ENCODE measurements at regions not wholly inside any gene's neighbourhood (a gene's known extent, or its start where the extent isn't known, plus 50 kb on each side); places are given as distances from the start of the nearest gene placed in this dataset.

DNA sequence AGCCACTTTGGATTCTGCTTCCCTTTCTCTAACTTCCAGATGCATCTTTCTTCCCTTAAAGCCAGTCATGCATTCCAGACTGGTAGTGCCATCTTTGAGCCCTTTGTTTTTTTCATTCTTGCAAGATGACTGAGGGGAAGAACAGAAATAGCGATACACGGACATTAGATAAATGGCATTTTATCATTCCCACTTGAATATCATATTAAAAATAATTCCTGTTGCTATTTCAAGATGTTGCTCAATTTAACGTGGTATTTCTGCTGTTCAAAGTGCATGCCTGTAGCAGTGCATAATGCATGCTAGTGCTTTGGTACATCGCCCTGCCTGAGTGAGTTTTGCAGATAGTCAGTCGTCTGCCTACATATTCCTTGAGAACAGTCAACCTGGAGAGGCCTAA is 140.6 kb upstream of the FRY start:
- no peak for DNase-seq (ENCODE audit: low read depth in 6 of 9, low spot score in 9 of 9)
- no peak overlapping the region for H3K27ac ChIP-seq (ENCODE audit: low read depth in 1 of 2, low read length in 1 of 2)
- H3K9me3 ChIP-seq (ENCODE audit: control insufficient read depth in 2 of 2, insufficient read depth in 1 of 2, low read length in 1 of 2) = no peaks in the 10 kb centered on the region
- WGBS = 94% methylated on average over 5 of the region's 5 CpGs
- H3K27me3 ChIP-seq (ENCODE audit: control insufficient read depth in 2 of 2, insufficient read depth in 1 of 2, low read length in 1 of 2) = no peaks in the 10 kb centered on the region
- H3K4me3 ChIP-seq (ENCODE audit: low read length in 2 of 2) = no peak overlapping the region
- no peaks in the 10 kb centered on the region for H3K4me1 ChIP-seq (ENCODE audit: control insufficient read depth in 2 of 2, insufficient read depth in 2 of 2, low read length in 2 of 2)
- H3K36me3 ChIP-seq (ENCODE audit: control insufficient read depth in 2 of 2, insufficient read depth in 2 of 2, low read length in 1 of 2) = no peaks in the 10 kb centered on the region

DNA sequence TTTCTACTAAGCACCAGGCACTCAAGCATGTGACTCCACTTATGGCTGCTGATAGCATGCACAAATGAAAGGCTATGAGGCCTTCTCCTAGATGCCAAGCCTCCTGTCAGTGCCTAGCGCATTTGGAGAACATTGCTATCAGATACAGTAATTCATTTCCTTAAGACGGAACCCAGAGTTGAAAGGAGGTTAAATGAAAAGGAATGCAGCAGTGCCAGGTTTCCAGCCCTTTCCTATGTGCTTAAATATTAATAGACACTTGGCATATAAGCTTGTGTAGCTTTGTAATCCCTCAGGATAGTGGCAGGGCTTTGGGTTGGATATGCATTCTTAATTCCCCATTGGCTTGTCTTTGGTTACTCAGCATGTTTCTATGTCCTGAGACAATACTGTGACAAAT is 140.1 kb upstream of the FRY start:
- no peaks in the 10 kb centered on the region for H3K4me1 ChIP-seq (ENCODE audit: control insufficient read depth in 2 of 2, insufficient read depth in 2 of 2, low read length in 2 of 2)
- no peaks in the 10 kb centered on the region for H3K9me3 ChIP-seq (ENCODE audit: control insufficient read depth in 2 of 2, insufficient read depth in 1 of 2, low read length in 1 of 2)
- no peak for DNase-seq (ENCODE audit: low read depth in 6 of 9, low spot score in 9 of 9)
- no peaks in the 10 kb centered on the region for H3K27me3 ChIP-seq (ENCODE audit: control insufficient read depth in 2 of 2, insufficient read depth in 1 of 2, low read length in 1 of 2)
- WGBS = 94% methylated on average over 2 of the region's 2 CpGs
- no peaks in the 10 kb centered on the region for H3K36me3 ChIP-seq (ENCODE audit: control insufficient read depth in 2 of 2, insufficient read depth in 2 of 2, low read length in 1 of 2)
- H3K27ac ChIP-seq (ENCODE audit: low read depth in 1 of 2, low read length in 1 of 2) = no peak overlapping the region
- H3K4me3 ChIP-seq (ENCODE audit: low read length in 2 of 2) = no peak overlapping the region

DNA sequence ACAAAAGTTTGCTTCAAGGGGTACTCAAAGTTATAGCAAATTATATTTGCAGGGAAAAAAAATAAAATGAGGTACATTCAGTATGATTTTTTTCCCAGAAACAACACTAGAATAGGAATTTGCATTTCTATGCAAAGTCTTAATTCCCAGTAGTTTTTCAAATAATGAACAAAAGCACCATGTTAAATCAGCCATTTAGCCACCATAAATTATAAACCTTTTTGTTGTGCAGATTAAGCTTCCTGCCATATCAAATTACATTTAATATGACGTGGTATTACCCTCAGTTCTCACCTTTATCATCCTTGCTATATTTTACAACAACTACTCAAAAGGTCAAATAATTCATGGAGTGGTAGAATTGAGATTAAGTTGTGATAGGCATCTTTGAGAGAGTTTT is 136.6 kb upstream of the FRY start:
- Histone ChIP-seq H3K4me1 (ENCODE audit: control insufficient read depth in 2 of 2, insufficient read depth in 2 of 2, low read length in 2 of 2) (peaks cover 0 to 4% of the 10 kb centered on the region in 2 donors), H3K9me3 (ENCODE audit: control insufficient read depth in 2 of 2, insufficient read depth in 1 of 2, low read length in 1 of 2) (no peaks in the 10 kb centered on the region), H3K36me3 (ENCODE audit: control insufficient read depth in 2 of 2, insufficient read depth in 2 of 2, low read length in 1 of 2) (no peaks in the 10 kb centered on the region), H3K27me3 (ENCODE audit: control insufficient read depth in 2 of 2, insufficient read depth in 1 of 2, low read length in 1 of 2) (no peaks in the 10 kb centered on the region), H3K27ac (ENCODE audit: low read depth in 1 of 2, low read length in 1 of 2) (no peak overlapping the region), H3K4me3 (ENCODE audit: low read length in 2 of 2) (no peak overlapping the region)
- no peak for DNase-seq (ENCODE audit: low read depth in 6 of 9, low spot score in 9 of 9)
- WGBS = 85% methylated on average over 1 of the region's 1 CpG

DNA sequence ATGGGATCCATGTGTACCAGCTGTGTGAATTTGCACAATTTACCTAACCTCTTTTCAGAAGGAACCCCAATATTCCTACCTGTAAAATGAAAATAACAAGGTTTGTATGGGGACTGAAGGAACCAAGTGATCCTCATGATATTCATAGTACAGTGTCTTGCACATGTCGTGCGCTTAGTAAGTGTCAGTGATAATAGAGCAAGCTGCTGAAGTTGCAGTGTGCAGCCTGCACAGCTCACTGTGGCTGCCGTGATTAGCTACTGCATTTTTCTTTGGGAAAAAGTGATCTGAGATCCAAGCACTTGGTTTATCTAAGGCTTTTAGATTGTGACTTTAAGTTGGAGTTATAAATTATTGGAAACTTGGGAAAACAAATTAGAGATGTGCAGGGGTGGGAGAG is 135.9 kb upstream of the FRY start:
- WGBS = 97% methylated on average over 3 of the region's 3 CpGs
- Histone ChIP-seq H3K27me3 (ENCODE audit: control insufficient read depth in 2 of 2, insufficient read depth in 1 of 2, low read length in 1 of 2) (no peaks in the 10 kb centered on the region), H3K4me1 (ENCODE audit: control insufficient read depth in 2 of 2, insufficient read depth in 2 of 2, low read length in 2 of 2) (peaks cover 0 to 4% of the 10 kb centered on the region in 2 donors), H3K36me3 (ENCODE audit: control insufficient read depth in 2 of 2, insufficient read depth in 2 of 2, low read length in 1 of 2) (no peaks in the 10 kb centered on the region), H3K4me3 (ENCODE audit: low read length in 2 of 2) (no peak overlapping the region), H3K9me3 (ENCODE audit: control insufficient read depth in 2 of 2, insufficient read depth in 1 of 2, low read length in 1 of 2) (no peaks in the 10 kb centered on the region), H3K27ac (ENCODE audit: low read depth in 1 of 2, low read length in 1 of 2) (no peak overlapping the region)
- no peak for DNase-seq (ENCODE audit: low read depth in 6 of 9, low spot score in 9 of 9)

DNA sequence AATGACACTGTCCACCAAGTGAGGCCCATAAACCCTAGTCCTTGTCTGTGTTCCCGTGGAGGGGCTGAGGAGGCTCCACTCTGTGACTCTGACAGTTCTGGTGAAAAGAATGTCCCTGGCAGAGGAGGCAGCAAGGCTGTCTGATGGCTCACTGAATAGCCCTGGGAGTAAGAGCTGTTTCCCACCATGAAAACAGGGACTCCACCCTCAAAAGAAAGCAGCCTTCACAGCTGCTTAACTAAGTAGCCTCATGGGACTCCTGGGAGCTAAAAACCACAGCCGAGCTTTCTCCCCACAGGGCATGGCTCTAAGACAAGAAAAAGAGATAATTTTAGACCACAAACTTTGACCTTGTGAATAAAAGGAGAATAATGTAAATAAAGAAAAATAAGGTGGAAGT is 135.1 kb upstream of the FRY start:
- no peaks in the 10 kb centered on the region for H3K9me3 ChIP-seq (ENCODE audit: control insufficient read depth in 2 of 2, insufficient read depth in 1 of 2, low read length in 1 of 2)
- WGBS = 51% methylated on average over 2 of the region's 2 CpGs
- H3K27ac ChIP-seq (ENCODE audit: low read depth in 1 of 2, low read length in 1 of 2) = no peak overlapping the region

DNA sequence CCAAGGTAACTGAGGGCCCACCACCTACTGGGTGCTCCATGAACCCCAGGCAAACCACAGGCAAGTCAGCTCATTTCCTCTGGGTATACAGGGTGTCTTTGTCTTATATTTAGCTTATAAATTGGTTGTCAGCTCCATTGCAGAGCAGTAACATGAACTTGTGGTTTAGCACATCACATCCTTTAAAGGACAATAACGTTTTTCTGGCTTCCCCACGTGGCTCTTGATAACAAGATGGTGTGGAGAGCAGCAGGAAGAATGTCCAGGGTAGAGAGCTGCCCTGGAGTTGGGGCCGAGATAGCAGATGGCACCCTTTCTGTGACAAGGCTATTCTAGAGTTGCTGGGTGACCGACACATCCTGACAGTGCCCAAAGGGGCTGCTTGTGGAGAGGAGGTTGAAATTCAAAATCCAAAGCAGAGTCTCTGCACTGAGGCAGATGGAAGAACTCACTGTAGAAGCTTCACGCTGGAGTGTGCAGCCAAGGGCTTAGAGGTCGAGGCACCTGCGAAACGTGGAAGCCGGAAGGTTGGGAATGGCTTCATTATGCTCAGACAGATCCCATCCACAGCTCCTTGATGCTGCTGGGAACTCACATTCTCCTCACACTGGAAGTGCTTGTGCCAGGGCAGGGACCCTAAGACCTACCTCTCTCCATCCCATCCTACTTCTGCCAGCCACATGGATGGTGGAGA is 133.0 kb upstream of the FRY start:
- no peak overlapping the region for H3K4me3 ChIP-seq (ENCODE audit: low read length in 2 of 2)
- H3K27me3 ChIP-seq (ENCODE audit: control insufficient read depth in 2 of 2, insufficient read depth in 1 of 2, low read length in 1 of 2) = no peaks in the 10 kb centered on the region
- H3K4me1 ChIP-seq (ENCODE audit: control insufficient read depth in 2 of 2, insufficient read depth in 2 of 2, low read length in 2 of 2) = peaks cover 0 to 4% of the 10 kb centered on the region in 2 donors
- no peaks in the 10 kb centered on the region for H3K9me3 ChIP-seq (ENCODE audit: control insufficient read depth in 2 of 2, insufficient read depth in 1 of 2, low read length in 1 of 2)
- peak in 1 of 9 donors; percentile 15 for DNase-seq (ENCODE audit: low read depth in 6 of 9, low spot score in 9 of 9)
- 54% methylated on average over 9 of the region's 9 CpGs for WGBS
- no peak overlapping the region for H3K27ac ChIP-seq (ENCODE audit: low read depth in 1 of 2, low read length in 1 of 2)
- H3K36me3 ChIP-seq (ENCODE audit: control insufficient read depth in 2 of 2, insufficient read depth in 2 of 2, low read length in 1 of 2) = no peaks in the 10 kb centered on the region

More for the DNA sequence above, 135.1 kb upstream of the FRY start:
- H3K36me3 ChIP-seq (ENCODE audit: control insufficient read depth in 2 of 2, insufficient read depth in 2 of 2, low read length in 1 of 2) = no peaks in the 10 kb centered on the region
- no peaks in the 10 kb centered on the region for H3K27me3 ChIP-seq (ENCODE audit: control insufficient read depth in 2 of 2, insufficient read depth in 1 of 2, low read length in 1 of 2)
- H3K4me3 ChIP-seq (ENCODE audit: low read length in 2 of 2) = no peak overlapping the region
- peaks cover 0 to 4% of the 10 kb centered on the region in 2 donors for H3K4me1 ChIP-seq (ENCODE audit: control insufficient read depth in 2 of 2, insufficient read depth in 2 of 2, low read length in 2 of 2)
- DNase-seq (ENCODE audit: low read depth in 6 of 9, low spot score in 9 of 9) = no peak

DNA sequence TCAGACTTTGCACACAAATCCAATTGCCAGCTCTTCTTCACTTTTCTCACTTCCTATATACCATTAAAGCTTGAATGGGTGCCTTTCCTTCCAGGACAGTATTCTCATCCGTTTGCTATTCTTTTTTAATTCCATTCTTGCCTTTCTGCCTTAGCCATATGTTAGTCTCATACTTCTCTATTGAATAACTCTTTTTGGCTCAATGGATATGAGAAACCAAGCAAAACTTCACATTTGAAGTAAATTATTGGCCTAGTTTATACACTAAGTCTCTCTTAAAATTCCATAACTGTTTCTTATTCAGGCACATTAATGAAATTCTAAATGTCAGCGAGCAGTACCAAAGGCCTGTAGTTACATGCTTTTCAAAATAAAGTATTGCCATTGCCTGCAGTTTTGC is 129.6 kb upstream of the FRY start:
- H3K36me3 ChIP-seq (ENCODE audit: control insufficient read depth in 2 of 2, insufficient read depth in 2 of 2, low read length in 1 of 2) = no peaks in the 10 kb centered on the region
- DNase-seq (ENCODE audit: low read depth in 6 of 9, low spot score in 9 of 9) = no peak
- no peak overlapping the region for H3K4me3 ChIP-seq (ENCODE audit: low read length in 2 of 2)

DNA sequence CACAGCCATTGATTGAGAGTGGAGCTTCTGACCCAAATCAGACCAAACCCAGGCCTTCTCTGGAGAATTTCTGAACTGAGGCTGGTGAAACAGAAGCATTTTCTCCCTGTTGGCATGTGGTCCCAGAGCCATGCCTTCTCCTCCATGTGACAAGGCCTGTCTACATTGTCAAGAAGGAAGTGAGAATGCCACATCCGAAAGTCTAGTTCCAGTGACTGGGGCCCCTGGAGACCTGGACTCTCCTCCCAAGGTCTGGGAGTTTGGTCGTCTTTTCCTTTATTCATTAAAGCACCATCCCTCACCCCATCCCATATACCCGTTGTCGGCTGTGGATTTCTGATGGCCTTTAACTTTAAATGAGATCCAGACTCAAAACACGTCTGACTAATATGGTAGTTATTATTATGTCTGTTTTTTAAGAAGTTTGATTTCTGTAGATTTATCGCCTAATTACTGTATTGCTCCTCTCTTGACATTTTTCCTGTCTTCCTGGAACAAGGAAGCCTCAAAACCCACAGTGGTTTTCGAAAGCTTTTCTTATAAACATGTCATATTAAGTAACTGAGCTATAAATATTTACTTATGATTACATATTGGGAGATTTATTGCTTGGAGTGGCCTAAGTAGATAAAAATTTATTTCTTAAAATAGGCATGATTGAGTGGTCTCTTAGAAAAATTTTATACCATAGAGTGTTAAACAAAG is 128.3 kb upstream of the FRY start:
- WGBS = 58% methylated on average over 7 of the region's 7 CpGs
- H3K27ac ChIP-seq (ENCODE audit: low read depth in 1 of 2, low read length in 1 of 2) = no peak overlapping the region

More for the DNA sequence above, 129.6 kb upstream of the FRY start:
- WGBS = 90% methylated on average over 2 of the region's 2 CpGs
- Histone ChIP-seq H3K4me1 (ENCODE audit: control insufficient read depth in 2 of 2, insufficient read depth in 2 of 2, low read length in 2 of 2) (peaks cover 0 to 4% of the 10 kb centered on the region in 2 donors), H3K9me3 (ENCODE audit: control insufficient read depth in 2 of 2, insufficient read depth in 1 of 2, low read length in 1 of 2) (no peaks in the 10 kb centered on the region), H3K27me3 (ENCODE audit: control insufficient read depth in 2 of 2, insufficient read depth in 1 of 2, low read length in 1 of 2) (no peaks in the 10 kb centered on the region), H3K27ac (ENCODE audit: low read depth in 1 of 2, low read length in 1 of 2) (no peak overlapping the region)

DNA sequence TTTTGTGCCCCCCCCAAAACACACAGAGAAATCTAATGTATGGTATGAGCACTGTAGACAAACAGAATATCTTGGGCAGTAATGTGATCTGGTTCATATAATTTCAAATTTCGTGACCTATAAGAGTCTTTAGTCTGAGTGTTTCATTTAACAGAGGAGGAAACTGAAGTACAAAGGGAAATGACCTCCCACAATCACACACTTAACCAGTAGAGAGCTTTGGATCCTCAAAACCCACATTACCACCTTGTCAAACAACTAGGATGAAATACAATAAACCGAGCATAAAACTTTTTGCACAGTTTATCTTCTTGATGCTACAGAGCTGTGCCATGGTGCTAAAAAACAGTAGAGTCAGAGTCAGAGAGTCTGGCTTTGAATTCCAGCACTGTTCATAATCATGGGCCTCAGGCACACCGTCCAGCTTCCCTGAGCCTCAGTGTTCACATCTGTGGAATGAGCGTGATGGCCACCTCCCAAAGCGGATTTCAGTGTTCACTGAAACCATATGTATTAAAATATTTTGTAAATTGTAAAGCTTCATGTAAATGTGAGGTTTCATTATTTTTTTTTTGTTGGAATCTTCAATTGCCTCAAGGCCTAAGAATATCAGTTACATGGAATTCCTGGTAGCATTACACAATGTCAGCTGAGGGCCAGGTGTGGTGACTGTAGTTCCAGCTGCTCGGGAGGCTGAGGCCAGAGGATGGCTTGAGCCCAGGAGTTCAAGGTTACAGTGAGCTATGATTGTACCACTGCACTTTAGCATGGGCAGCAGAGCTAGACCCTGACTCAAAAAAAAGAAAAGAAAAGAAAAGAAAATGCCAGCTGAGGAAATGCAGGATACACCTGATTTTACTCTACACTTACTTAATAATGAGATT is 126.4 kb upstream of the FRY start:
- no peak for DNase-seq (ENCODE audit: low read depth in 6 of 9, low spot score in 9 of 9)
- Histone ChIP-seq H3K36me3 (ENCODE audit: control insufficient read depth in 2 of 2, insufficient read depth in 2 of 2, low read length in 1 of 2) (no peaks in the 10 kb centered on the region), H3K27ac (ENCODE audit: low read depth in 1 of 2, low read length in 1 of 2) (no peak overlapping the region), H3K27me3 (ENCODE audit: control insufficient read depth in 2 of 2, insufficient read depth in 1 of 2, low read length in 1 of 2) (no peaks in the 10 kb centered on the region), H3K4me1 (ENCODE audit: control insufficient read depth in 2 of 2, insufficient read depth in 2 of 2, low read length in 2 of 2) (no peaks in the 10 kb centered on the region), H3K4me3 (ENCODE audit: low read length in 2 of 2) (no peak overlapping the region), H3K9me3 (ENCODE audit: control insufficient read depth in 2 of 2, insufficient read depth in 1 of 2, low read length in 1 of 2) (no peaks in the 10 kb centered on the region)
- WGBS = 82% methylated on average over 6 of the region's 6 CpGs

More for the DNA sequence above, 128.3 kb upstream of the FRY start:
- no peak for DNase-seq (ENCODE audit: low read depth in 6 of 9, low spot score in 9 of 9)
- Histone ChIP-seq H3K27me3 (ENCODE audit: control insufficient read depth in 2 of 2, insufficient read depth in 1 of 2, low read length in 1 of 2) (no peaks in the 10 kb centered on the region), H3K9me3 (ENCODE audit: control insufficient read depth in 2 of 2, insufficient read depth in 1 of 2, low read length in 1 of 2) (no peaks in the 10 kb centered on the region), H3K4me3 (ENCODE audit: low read length in 2 of 2) (no peak overlapping the region), H3K36me3 (ENCODE audit: control insufficient read depth in 2 of 2, insufficient read depth in 2 of 2, low read length in 1 of 2) (no peaks in the 10 kb centered on the region), H3K4me1 (ENCODE audit: control insufficient read depth in 2 of 2, insufficient read depth in 2 of 2, low read length in 2 of 2) (peaks cover 0 to 4% of the 10 kb centered on the region in 2 donors)
